PC-9 (cell line): ENCODE measurements at regions not wholly inside any gene's neighbourhood (a gene's known extent, or its start where the extent isn't known, plus 50 kb on each side); places are given as distances from the start of the nearest gene placed in this dataset.

Experiments used
- EZH2 ChIP-seq: fragments of 200-600 bp; sonication (generic); IDR thresholded peaks from 2 replicates; pipeline ENCODE4 v1.8.0; 2017; ENCODE audit warnings: antibody characterized with exemption, low read depth
- TF ChIP-seq, protein P1 (sequence below): fragments of 200-600 bp; sonication (generic); conservative IDR thresholded peaks from 2 replicates; pipeline ENCODE4 v1.6.1; 2017; ENCODE audit warnings: mixed run types, antibody characterized with exemption, mild to moderate bottlenecking, moderate library complexity

DNA sequence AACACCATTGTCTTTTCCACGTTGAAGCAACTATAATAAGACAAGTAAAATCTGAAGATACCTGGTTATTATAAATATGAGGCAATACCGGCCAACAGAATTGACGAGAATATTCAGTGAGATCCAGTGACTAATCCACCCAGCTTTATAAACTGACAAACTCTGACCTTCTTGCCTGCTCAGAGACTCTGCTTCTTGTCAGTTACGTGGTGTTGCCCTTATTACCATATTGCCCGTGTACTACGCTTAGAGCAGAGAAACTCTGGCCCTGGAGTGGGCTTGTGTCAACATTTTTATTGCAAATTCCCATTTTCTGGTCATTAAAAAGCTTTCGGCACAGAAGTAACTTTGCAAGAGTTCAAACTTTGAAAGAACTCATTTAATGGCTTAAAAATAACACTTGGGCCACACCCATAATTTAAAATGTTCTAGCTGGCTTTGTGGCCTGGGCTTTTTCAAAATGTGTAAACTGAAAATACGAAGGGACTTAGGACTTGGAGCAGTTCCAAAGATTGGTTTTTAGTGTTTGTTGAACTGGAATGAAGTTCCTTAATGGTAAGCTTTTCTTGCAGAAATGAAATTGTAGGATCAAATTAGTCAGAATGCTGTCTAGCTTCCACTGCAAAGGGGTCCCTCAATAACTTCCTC lies 266.2 kb downstream of the LMO4 start:
- TF ChIP-seq, protein P1, sequence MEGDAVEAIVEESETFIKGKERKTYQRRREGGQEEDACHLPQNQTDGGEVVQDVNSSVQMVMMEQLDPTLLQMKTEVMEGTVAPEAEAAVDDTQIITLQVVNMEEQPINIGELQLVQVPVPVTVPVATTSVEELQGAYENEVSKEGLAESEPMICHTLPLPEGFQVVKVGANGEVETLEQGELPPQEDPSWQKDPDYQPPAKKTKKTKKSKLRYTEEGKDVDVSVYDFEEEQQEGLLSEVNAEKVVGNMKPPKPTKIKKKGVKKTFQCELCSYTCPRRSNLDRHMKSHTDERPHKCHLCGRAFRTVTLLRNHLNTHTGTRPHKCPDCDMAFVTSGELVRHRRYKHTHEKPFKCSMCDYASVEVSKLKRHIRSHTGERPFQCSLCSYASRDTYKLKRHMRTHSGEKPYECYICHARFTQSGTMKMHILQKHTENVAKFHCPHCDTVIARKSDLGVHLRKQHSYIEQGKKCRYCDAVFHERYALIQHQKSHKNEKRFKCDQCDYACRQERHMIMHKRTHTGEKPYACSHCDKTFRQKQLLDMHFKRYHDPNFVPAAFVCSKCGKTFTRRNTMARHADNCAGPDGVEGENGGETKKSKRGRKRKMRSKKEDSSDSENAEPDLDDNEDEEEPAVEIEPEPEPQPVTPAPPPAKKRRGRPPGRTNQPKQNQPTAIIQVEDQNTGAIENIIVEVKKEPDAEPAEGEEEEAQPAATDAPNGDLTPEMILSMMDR, result no peak
- no peak for TF ChIP-seq EZH2
